HG03571 (cell line): ENCODE measurements at regions not wholly inside any gene's neighbourhood (a gene's known extent, or its start where the extent isn't known, plus 50 kb on each side); places are given as distances from the start of the nearest gene placed in this dataset.
"Not testable (repeated sequence)": the region's sequence is repeated elsewhere in the genome, so short reads cannot be mapped to it uniquely, and the experiment has no call there.

Experiments used
- ATAC-seq: cut with Tn5 transposase; IDR thresholded peaks from one replicate; pipeline ENCODE4 v1.9.1; 2021; ENCODE audit not compliant: unreplicated experiment

- ATAC-seq: no peak
Measured at GRCh38 chr2:129015397-129016285, 697.0 kb upstream of the HS6ST1 start.

GRCh38 chr2:129016972-129017371, 698.3 kb upstream of the HS6ST1 start:
- ATAC-seq: no peak

GRCh38 chr2:129024796-129025195, 706.1 kb upstream of the HS6ST1 start:
- no peak for ATAC-seq

- no peak for ATAC-seq
Measured at GRCh38 chr2:129035992-129036391, 717.3 kb upstream of the HS6ST1 start.

GRCh38 chr2:129043677-129044076, 725.0 kb upstream of the HS6ST1 start:
- ATAC-seq: not testable (repeated sequence)

- ATAC-seq: not testable (repeated sequence)
Measured at GRCh38 chr2:129046475-129046874, 727.8 kb upstream of the HS6ST1 start.

GRCh38 chr2:129050101-129050500, 731.4 kb upstream of the HS6ST1 start:
- ATAC-seq: no peak

- ATAC-seq: no peak
Measured at GRCh38 chr2:129055242-129055641, 736.6 kb upstream of the HS6ST1 start.

GRCh38 chr2:129055824-129056223, 737.2 kb upstream of the HS6ST1 start:
- ATAC-seq: no peak

- no peak for ATAC-seq
Measured at GRCh38 chr2:129056309-129056958, 737.8 kb upstream of the HS6ST1 start.

- no peak for ATAC-seq
Measured at GRCh38 chr2:129056959-129057317, 738.3 kb upstream of the HS6ST1 start.

- ATAC-seq: no peak
Measured at GRCh38 chr2:129058981-129059380, 740.3 kb upstream of the HS6ST1 start.

- no peak for ATAC-seq
Measured at GRCh38 chr2:129059476-129059875, 740.8 kb upstream of the HS6ST1 start.

- ATAC-seq: peak; percentile 53
Measured at GRCh38 chr2:129061069-129061768, 742.6 kb upstream of the HS6ST1 start.

GRCh38 chr2:129061769-129062121, 743.1 kb upstream of the HS6ST1 start:
- no peak for ATAC-seq

GRCh38 chr2:129062146-129062912, 743.7 kb upstream of the HS6ST1 start:
- ATAC-seq: no peak

GRCh38 chr2:129067070-129067469, 748.4 kb upstream of the HS6ST1 start:
- ATAC-seq: no peak

- ATAC-seq: no peak
Measured at GRCh38 chr2:129067953-129068352, 749.3 kb upstream of the HS6ST1 start.

GRCh38 chr2:129068543-129068942, 749.9 kb upstream of the HS6ST1 start:
- ATAC-seq: no peak

GRCh38 chr2:129069875-129070594, 751.4 kb upstream of the HS6ST1 start:
- ATAC-seq: no peak
